HFF-Myc (cell line): ENCODE measurements at regions not wholly inside any gene's neighbourhood (a gene's known extent, or its start where the extent isn't known, plus 50 kb on each side); places are given as distances from the start of the nearest gene placed in this dataset.

Source experiments
- DNase-seq: peaks from one replicate; pipeline ENCODE4 v3.0.0-alpha.2; 2011; ENCODE audit warnings: low read depth; ENCODE audit errors: extremely low read depth
- H3K4me3 ChIP-seq: replicated peaks from 2 replicates; pipeline ENCODE4 v1.5.1; 2011; ENCODE audit warnings: low read depth, mild to moderate bottlenecking, control low read depth, low read length
- CTCF ChIP-seq: IDR thresholded peaks from 2 replicates; pipeline ENCODE4 v1.5.1; 2012; ENCODE audit warnings: mild to moderate bottlenecking, low read depth, low read length, control low read depth; ENCODE audit errors: missing control alignments

- TF ChIP-seq CTCF: no peak
- no peak for DNase-seq
- H3K4me3 ChIP-seq: no peak overlapping the region
Observed at GRCh38 chr4:98733601-98734000, 75.2 kb upstream of the TSPAN5 start.

GRCh38 chr4:98728871-98729270 lies 70.5 kb upstream of the TSPAN5 start:
- no peak for TF ChIP-seq CTCF
- DNase-seq: no peak
- H3K4me3 ChIP-seq: no peak overlapping the region

GRCh38 chr4:98728433-98728832 lies 70.0 kb upstream of the TSPAN5 start:
- no peak overlapping the region for H3K4me3 ChIP-seq
- DNase-seq: peak; percentile 16

GRCh38 chr4:98722000-98722399 lies 63.6 kb upstream of the TSPAN5 start:
- DNase-seq: no peak
- H3K4me3 ChIP-seq: no peak overlapping the region
- no peak for TF ChIP-seq CTCF

More at GRCh38 chr4:98728433-98728832, 70.0 kb upstream of the TSPAN5 start:
- TF ChIP-seq CTCF: no peak

GRCh38 chr4:98720871-98721480 lies 62.6 kb upstream of the TSPAN5 start:
- H3K4me3 ChIP-seq: no peak overlapping the region
- DNase-seq: no peak
- TF ChIP-seq CTCF: no peak

GRCh38 chr4:98716796-98717195 lies 58.4 kb upstream of the TSPAN5 start:
- TF ChIP-seq CTCF: no peak
- DNase-seq: no peak
- no peak overlapping the region for H3K4me3 ChIP-seq

- DNase-seq: no peak
- H3K4me3 ChIP-seq: no peak overlapping the region
- TF ChIP-seq CTCF: no peak
Observed at GRCh38 chr4:98712607-98713006, 54.2 kb upstream of the TSPAN5 start.
